Stimulated activated naive CD4-positive, alpha-beta T cell (primary cell): ENCODE measurements at regions not wholly inside any gene's neighbourhood (a gene's known extent, or its start where the extent isn't known, plus 50 kb on each side); places are given as distances from the start of the nearest gene placed in this dataset.

Source experiments
- DNase-seq, 6 experiments: peaks; one replicate each; lab custom pipeline; 2025; lab: John Stamatoyannopoulos, UW

- no peak for DNase-seq
These were observed 118.5 kb upstream of the NKX1-1 start for GRCh38 chr4:1524761-1525160.

- no peak for DNase-seq
These were observed 117.8 kb upstream of the NKX1-1 start for GRCh38 chr4:1523907-1524636.

- no peak for DNase-seq
These were observed 117.3 kb upstream of the NKX1-1 start for GRCh38 chr4:1523506-1523905.

- no peak for DNase-seq
These were observed 116.8 kb upstream of the NKX1-1 start for GRCh38 chr4:1523033-1523432.

GRCh38 chr4:1522606-1523005 is 116.4 kb upstream of the NKX1-1 start:
- no peak for DNase-seq

GRCh38 chr4:1521821-1522361 is 115.6 kb upstream of the NKX1-1 start:
- no peak for DNase-seq

GRCh38 chr4:1520795-1521576 is 114.7 kb upstream of the NKX1-1 start:
- peak in 1 of 6 experiments; percentile 23 for DNase-seq

GRCh38 chr4:1519787-1520661 is 113.8 kb upstream of the NKX1-1 start:
- peak in 1 of 6 experiments; percentile 9 for DNase-seq

GRCh38 chr4:1518997-1519700 is 112.9 kb upstream of the NKX1-1 start:
- no peak for DNase-seq

- no peak for DNase-seq
These were observed 111.6 kb upstream of the NKX1-1 start for GRCh38 chr4:1517592-1518411.

- no peak for DNase-seq
These were observed 110.7 kb upstream of the NKX1-1 start for GRCh38 chr4:1516881-1517480.

GRCh38 chr4:1516261-1516660 is 110.0 kb upstream of the NKX1-1 start:
- no peak for DNase-seq

GRCh38 chr4:1515763-1516162 is 109.5 kb upstream of the NKX1-1 start:
- no peak for DNase-seq

- DNase-seq = no peak
These were observed 108.9 kb upstream of the NKX1-1 start for GRCh38 chr4:1515156-1515555.

GRCh38 chr4:1514612-1515011 is 108.4 kb upstream of the NKX1-1 start:
- DNase-seq = no peak

GRCh38 chr4:1513936-1514483 is 107.8 kb upstream of the NKX1-1 start:
- DNase-seq = no peak

- DNase-seq = peak in 5 of 6 experiments; percentile 17 to 69 (median 38)
These were observed 106.8 kb upstream of the NKX1-1 start for GRCh38 chr4:1512738-1513660.

GRCh38 chr4:1512051-1512737 is 106.0 kb upstream of the NKX1-1 start:
- DNase-seq = peak in 1 of 6 experiments; percentile 32
